Right atrium auricular region (tissue), 2 donors: ENCODE measurements at regions not wholly inside any gene's neighbourhood (a gene's known extent, or its start where the extent isn't known, plus 50 kb on each side); places are given as distances from the start of the nearest gene placed in this dataset.
A peak's percentile ranks its signal among the peaks of the same experiment; 100 is the strongest.

Experiments used
- DNase-seq: peaks from one replicate; pipeline ENCODE4 v3.0.0-alpha.2; 2019; ENCODE audit warnings: low spot score
- H3K27ac ChIP-seq, 2 donors: fragments of 200-600 bp; sonication (generic); 1 replicate in 1 of 2; 2 replicates in 1 of 2; pipeline ENCODE4 v1.5.1; 2016 to 2019
- H3K27me3 ChIP-seq, 2 donors: fragments of 200-600 bp; sonication (generic); one replicate each; pipeline versions ENCODE4 v1.5.1 to v1.6.0; 2017 to 2019
- H3K36me3 ChIP-seq: fragments of 200-600 bp; sonication (generic); one replicate; pipeline ENCODE4 v1.5.1; 2016
- H3K4me1 ChIP-seq, 2 donors: fragments of 200-600 bp; sonication (generic); one replicate each; pipeline versions ENCODE4 v1.5.1 to v1.6.0; 2017 to 2019
- H3K4me3 ChIP-seq, 2 donors: fragments of 200-600 bp; sonication (generic); 1 replicate in 1 of 2; 2 replicates in 1 of 2; pipeline ENCODE4 v1.5.1; 2017 to 2019; ENCODE audit warnings: mild to moderate bottlenecking in 1 of 2, moderate library complexity in 1 of 2
- H3K9me3 ChIP-seq, 2 donors: fragments of 200-600 bp; sonication (generic); one replicate each; pipeline ENCODE4 v1.5.1; 2019
- TF ChIP-seq, protein P1 (sequence below), 2 donors: fragments of 200-600 bp; sonication (generic); IDR thresholded peaks; one replicate each; pipeline ENCODE4 v1.5.1; 2019; ENCODE audit warnings: antibody characterized with exemption in 2 of 2

GRCh38 chrX:64097891-64098290, 107.6 kb downstream of the AMER1 start:
- Histone ChIP-seq H3K36me3 (no peaks in the 10 kb centered on the region), H3K27me3 (no peaks in the 10 kb centered on the region), H3K9me3 (no peaks in the 10 kb centered on the region), H3K4me1 (no peaks in the 10 kb centered on the region), H3K4me3 (no peak overlapping the region), H3K27ac (no peak overlapping the region)
- TF ChIP-seq, protein P1, sequence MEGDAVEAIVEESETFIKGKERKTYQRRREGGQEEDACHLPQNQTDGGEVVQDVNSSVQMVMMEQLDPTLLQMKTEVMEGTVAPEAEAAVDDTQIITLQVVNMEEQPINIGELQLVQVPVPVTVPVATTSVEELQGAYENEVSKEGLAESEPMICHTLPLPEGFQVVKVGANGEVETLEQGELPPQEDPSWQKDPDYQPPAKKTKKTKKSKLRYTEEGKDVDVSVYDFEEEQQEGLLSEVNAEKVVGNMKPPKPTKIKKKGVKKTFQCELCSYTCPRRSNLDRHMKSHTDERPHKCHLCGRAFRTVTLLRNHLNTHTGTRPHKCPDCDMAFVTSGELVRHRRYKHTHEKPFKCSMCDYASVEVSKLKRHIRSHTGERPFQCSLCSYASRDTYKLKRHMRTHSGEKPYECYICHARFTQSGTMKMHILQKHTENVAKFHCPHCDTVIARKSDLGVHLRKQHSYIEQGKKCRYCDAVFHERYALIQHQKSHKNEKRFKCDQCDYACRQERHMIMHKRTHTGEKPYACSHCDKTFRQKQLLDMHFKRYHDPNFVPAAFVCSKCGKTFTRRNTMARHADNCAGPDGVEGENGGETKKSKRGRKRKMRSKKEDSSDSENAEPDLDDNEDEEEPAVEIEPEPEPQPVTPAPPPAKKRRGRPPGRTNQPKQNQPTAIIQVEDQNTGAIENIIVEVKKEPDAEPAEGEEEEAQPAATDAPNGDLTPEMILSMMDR (IDR thresholded peaks at IDR 0.05) = no peak
- DNase-seq = no peak

- H3K4me3 ChIP-seq = no peak overlapping the region
- TF ChIP-seq, protein P1 (IDR thresholded peaks at IDR 0.05) = peak in 1 of 2 donors; percentile 57
- H3K27me3 ChIP-seq = no peaks in the 10 kb centered on the region
- peaks cover 0 to 6% of the 10 kb centered on the region in 2 donors for H3K9me3 ChIP-seq
- no peak for DNase-seq
- H3K4me1 ChIP-seq = no peaks in the 10 kb centered on the region
- no peaks in the 10 kb centered on the region for H3K36me3 ChIP-seq
- no peak overlapping the region for H3K27ac ChIP-seq
Observed at GRCh38 chrX:64093761-64094160, 111.7 kb downstream of the AMER1 start.
